ENCODE measurements at regions not wholly inside any gene's neighbourhood (a gene's known extent, or its start where the extent isn't known, plus 50 kb on each side); places are given as distances from the start of the nearest gene placed in this dataset.

DNA sequence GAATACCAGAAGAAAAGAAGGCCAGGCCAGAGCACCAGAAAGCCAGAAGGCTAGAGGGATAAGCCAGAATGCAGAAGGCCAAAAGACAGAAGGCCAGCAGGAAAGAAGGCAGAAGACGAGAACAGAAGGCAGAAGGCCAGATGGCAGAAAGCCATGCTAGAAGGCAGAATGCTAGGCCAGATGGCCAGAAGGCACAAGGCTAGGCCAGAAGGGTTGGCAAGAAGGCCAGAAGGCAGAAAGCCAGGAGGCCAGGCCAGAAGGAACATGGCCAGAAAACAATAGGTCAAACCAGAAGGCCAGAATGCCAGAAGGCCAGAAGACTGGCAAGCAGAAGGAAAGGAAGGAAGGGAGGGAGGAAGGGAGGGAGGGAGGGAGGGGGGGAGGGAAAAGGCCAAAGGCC, 188.8 kb downstream of the TUBA3C start:
- TF ChIP-seq, protein P1, sequence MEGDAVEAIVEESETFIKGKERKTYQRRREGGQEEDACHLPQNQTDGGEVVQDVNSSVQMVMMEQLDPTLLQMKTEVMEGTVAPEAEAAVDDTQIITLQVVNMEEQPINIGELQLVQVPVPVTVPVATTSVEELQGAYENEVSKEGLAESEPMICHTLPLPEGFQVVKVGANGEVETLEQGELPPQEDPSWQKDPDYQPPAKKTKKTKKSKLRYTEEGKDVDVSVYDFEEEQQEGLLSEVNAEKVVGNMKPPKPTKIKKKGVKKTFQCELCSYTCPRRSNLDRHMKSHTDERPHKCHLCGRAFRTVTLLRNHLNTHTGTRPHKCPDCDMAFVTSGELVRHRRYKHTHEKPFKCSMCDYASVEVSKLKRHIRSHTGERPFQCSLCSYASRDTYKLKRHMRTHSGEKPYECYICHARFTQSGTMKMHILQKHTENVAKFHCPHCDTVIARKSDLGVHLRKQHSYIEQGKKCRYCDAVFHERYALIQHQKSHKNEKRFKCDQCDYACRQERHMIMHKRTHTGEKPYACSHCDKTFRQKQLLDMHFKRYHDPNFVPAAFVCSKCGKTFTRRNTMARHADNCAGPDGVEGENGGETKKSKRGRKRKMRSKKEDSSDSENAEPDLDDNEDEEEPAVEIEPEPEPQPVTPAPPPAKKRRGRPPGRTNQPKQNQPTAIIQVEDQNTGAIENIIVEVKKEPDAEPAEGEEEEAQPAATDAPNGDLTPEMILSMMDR (conservative IDR thresholded peaks at IDR 0.05; ENCODE audit: low read depth, low read length): no peak
- TF ChIP-seq POLR2A (IDR thresholded peaks at IDR 0.05; ENCODE audit: low read depth, low read length) (no peak), CHD1 (IDR thresholded peaks at IDR 0.05; ENCODE audit: low read depth, low read length) (no peak), BHLHE40 (IDR thresholded peaks at IDR 0.05; ENCODE audit: low read depth, low read length) (no peak)
